Urothelium cell line (cell line): ENCODE measurements at regions not wholly inside any gene's neighbourhood (a gene's known extent, or its start where the extent isn't known, plus 50 kb on each side); places are given as distances from the start of the nearest gene placed in this dataset.
"Not testable (repeated sequence)": the region's sequence is repeated elsewhere in the genome, so short reads cannot be mapped to it uniquely, and the experiment has no call there.

Source experiments
- DNase-seq: peaks from one replicate; pipeline ENCODE4 v3.0.0; 2011; ENCODE audit warnings: low spot score, mixed read lengths
- FAIRE-seq: peaks from 2 replicates; lab custom pipeline; 2011; peaks lifted over from hg19 to GRCh38; lab: Jason Lieb, UNC

DNA sequence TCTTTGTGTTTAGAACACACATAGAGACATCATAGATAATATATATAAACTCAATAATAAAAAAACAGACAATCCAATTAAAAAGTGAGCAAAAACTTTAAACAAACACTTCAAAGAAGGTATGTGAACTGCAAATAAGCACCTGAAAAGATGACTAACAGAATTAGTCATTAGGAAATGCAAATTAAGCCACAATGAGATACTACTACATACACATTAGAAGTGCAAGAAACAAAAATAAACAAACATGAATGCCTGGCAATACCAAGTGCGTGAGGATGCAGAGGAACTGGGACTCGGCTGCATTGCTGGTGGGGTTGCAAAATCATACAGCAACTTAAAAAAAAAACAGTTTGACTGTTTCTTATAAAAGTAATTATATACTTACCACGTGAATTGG is 799.0 kb downstream of the KCNJ2 start:
- DNase-seq, result no peak
- FAIRE-seq, result no peak

DNA sequence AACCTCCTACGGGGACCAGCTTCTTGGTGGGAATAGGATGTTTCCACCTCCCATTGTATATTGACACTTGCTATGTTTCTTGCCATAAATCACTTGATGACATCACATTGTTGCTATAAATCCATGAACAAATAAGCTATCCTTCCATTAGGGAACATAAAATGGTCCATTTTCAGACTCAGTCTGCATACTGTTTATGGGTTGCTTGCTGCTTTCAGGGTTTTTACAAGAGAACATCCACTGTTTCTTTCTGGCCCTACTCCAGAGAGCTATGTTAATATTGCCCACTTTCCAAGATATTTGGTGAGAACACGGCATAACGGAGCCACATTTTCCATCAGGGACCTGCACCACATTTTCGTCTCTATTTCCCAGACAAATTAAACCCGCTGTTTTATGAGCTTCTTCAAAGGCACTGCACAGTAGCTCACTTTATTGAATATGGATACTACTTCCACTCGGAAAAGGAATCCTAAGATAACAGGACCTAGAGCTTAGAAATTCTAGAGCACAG is 800.2 kb downstream of the KCNJ2 start:
- FAIRE-seq, result peak; percentile 75
- DNase-seq, result no peak

DNA sequence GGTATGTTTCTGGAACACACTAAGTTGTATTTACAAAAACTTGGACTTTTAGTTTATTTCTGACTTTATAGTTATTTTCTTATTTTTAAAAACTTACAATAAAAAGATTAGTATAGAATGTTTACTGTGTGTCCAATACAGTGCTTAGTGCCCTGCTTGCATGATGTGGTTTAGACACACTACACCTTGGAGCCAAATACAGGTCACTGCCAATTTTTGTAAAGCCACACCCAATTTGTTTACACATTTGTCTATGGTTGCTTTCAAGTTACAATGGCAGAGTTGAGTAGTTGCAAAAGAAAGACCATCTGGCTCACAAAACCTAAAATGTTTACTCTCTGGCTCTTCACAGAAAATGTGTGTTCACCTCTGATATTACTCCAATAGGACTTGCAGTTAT is 807.1 kb downstream of the KCNJ2 start:
- no peak for FAIRE-seq
- DNase-seq, result no peak

DNA sequence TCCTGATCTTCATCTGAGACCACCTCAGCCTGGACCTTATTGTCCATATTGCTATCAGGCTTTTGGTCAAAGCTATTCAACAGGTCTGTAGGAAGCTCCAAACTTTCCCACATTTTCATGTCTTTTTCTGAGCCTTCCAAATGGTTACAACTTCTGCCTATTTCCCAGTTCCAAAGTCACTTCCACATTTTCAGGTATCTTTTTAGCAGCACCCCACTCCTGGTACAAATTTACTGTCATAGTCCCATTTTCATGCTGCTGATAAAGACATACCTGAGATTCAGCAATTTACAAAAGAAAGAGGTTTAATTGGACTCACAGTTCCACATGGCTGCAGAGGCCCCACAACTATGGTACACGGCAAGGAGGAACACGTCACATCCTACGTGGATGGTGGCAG is 815.5 kb downstream of the KCNJ2 start:
- FAIRE-seq (no peak), DNase-seq (no peak)

DNA sequence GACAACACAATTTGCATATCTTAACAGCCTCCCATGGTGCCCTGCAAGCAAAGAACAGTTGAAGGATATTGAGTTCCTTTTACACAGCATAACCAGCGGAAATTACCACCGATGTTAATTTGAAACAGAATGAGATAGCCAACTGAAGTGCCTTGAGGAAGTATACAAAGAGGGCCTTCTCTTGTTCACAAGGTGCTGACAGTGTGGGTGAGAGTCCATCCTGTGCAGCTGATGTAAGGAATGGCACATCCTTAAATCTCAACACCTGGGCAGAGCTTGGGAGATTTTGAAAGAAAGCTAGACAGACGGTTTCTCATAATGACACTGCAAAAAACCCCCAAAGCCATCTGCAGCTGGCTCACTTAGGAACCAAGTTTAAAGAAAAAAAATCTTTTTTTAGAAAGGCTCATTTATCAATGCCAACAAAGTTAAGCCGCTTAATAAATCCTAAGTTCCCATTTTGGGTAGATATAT is 818.6 kb downstream of the KCNJ2 start:
- no peak for DNase-seq
- FAIRE-seq, result no peak

DNA sequence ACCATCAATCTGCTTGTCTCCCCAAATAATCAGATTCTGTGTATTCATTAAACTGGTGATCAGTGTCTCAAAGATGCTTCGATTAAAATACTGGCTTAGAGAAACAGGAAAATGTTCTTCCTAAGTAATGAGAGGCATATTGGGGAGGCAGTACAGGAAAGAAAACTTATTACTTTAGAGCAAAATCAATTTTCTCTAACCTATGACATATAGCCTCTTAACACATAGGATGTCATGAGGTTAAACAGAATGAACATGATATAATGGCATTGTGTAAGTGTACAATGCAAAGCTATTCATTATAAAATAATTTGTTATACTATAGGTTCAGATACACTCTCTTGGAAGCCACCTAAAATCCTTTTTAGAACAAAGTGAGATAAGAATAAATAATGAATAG is 819.3 kb downstream of the KCNJ2 start:
- no peak for DNase-seq
- no peak for FAIRE-seq

DNA sequence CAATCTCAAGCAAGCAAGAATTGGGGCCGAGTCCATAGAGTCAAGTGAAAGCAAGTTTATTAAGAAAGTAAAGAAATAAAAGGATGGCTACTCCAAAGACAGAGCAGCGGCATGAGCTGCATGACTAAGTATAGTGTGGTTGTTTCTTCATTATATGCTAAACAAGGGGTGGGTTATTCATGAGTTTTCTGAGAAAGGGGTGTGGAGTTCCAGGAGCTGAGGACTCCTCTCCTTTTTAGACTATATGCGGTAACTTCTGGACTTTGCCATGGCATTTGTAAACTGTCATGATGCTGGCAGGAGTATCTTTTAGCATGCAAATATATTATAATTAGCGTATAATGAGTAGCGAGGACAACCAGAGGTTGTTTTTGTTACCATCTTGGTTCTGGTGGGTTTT is 819.9 kb downstream of the KCNJ2 start:
- DNase-seq, result no peak
- FAIRE-seq, result peak; percentile 62

DNA sequence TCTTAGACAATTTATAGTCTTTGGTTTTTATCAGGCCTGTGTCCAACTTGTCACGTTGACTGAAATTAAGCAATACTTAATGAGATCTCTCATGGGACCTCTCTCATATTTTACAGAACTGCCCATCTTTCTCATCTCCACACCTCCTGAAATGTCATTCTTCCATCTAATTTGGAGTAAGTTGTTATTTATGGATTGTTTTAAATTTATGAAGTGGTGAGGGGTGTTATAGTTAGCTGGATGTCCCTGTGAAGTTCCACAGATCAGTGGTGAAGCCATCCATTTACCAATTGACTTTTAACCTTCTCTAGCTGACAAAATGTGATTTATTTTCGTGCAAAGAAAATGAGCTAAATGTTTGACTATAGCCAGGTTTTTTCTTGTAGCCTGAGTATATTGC is 824.9 kb downstream of the KCNJ2 start:
- peak; percentile 30 for FAIRE-seq
- DNase-seq, result no peak

DNA sequence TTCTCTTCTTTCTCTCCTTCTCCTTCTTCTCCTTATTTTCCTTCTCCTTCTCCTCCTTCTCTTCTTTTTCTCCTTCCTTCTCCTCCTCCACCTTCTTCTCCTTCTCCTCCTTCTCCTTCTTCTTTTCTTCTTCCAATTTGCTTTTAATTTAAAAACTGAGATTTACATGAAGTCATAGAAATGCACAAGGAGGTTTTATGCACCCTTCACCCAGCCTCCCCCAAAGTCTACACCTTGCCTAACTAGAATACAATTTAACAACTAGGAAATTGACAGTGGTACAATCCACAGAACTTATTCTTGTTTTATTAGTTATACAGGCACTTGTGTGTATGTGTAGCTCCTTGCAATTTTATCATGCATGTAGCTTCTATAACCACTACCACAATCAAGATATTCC is 826.7 kb downstream of the KCNJ2 start:
- DNase-seq (no peak), FAIRE-seq (no peak)

DNA sequence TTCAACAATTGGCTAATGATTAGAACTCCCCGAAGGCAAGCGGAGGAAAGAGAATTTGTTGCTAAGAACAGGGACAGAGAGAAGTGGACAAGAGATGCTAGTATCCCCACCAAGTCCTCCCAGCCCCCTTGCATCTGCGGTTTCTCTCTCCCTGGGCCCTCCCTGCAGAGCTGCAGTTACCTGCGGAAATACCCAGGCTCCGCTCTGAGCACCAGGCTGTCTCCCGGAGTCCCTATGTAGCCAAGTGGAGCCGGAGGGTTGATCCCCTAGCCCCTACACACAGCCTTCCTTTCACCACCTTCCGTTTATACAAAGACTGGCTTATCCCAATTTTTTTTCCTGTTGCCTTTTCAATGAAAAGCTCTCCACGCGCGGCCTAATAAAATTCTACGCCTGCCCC is 834.4 kb downstream of the KCNJ2 start:
- FAIRE-seq (no peak), DNase-seq (no peak)

DNA sequence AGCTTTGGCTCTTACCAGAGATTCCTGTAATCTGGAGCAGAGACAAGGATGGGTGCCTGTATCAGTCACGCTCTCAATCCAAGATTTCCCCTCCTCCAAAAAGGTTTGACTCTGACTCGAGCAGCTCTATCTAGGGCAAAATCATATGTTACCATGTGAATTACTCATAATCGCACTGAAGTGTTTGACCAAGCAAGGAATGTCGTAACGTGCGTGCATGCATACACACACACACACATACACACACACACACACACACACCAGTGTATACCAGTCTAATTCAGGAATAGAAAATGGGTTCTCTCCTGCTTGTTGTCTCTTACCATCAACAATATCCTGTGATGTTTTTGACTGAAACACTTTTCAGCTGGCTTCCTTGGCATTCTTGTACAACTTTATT is 835.1 kb downstream of the KCNJ2 start:
- no peak for DNase-seq
- peak; percentile 65 for FAIRE-seq

DNA sequence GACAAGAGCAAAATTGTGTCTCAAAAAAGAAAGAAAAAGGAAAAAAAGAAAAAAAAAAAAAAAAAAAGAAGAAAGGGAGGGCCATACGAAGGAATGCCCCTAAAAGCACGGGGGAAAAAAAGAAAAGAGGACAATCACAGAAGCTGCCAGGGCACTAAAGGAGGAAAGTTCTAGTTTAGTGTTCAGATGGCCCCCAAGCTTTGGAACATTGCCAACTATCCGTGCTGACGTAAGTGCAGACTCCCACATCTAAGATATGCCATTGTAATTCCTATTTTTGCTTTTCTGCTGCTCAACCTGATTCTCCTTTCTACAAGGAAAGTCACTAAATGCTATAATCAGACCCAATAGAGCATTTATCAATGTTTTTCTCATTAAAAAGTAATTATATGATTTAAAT is 842.1 kb downstream of the KCNJ2 start:
- FAIRE-seq (no peak), DNase-seq (no peak)

DNA sequence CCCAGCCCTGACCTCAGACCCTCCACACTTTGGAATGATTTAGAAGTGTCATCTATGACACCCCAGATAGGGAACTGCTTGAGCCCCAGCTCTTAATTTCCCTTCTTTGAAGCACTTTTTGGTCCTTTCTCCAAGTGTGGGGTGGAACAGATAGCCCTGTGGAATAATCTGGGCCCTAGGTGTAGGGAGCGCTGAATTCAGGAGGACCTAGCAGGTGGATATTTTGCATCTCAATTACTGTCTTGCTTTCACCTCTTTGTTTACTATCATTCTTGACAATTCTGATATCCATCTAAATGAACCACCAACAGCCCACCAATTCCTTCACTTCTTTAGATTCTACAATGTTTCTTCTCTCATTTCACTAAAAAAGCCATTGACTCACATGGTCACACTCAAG is 850.4 kb downstream of the KCNJ2 start:
- DNase-seq, result no peak
- FAIRE-seq, result no peak

DNA sequence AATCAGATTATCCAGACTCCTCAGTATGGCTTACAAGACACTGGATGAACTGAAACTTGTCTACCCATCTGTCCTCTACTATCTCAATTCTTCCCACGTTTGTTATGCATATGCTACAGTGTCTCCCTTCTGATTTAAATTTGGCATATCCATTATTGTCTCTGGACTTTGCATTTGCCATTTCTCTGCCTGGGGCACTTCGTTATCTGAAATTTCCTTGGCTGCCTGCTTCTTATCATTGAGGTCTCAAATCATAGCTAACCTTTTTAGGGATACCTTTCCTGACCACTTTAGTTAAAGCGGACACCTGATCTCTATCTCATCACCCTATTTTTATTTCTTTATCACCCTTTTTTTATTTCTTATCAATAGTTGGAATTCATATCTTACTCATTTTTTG is 853.4 kb downstream of the KCNJ2 start:
- no peak for FAIRE-seq
- DNase-seq, result no peak

DNA sequence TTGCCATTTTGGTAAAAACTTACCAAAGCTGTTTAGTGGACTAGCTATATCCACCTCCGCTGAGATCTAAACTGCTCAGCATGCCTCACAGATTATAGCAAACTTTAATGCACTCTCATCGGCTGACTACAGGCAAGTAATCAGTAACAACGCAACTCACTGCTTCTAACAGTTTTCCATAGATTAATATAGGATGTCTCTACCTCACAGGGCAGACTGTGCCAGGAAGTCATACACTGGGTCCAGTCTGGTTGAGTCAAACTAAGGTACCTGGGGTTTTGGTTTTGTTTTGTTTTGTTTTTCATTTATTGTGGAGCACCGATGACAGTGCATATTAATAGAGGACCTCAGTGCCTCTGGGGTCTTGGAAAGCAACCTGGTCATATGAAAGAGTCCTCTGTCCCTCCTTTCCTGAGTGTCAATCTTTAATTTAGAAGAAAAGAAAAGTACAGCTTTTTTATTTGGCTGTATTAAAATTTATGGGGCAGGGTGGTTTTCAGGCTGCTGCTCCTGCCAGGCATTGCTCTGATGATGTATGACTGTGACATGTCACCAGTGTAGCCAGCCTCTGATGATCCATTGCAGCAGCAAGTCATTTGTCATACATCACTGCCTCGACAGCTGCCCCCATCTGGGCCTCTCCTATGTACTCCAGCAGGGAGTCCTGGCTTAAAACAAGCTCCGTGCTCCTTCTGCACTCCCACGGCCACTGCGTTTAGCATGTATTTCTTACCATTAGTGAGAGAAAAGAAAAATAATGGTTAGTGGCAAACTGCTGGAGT is 854.1 kb downstream of the KCNJ2 start:
- DNase-seq (no peak), FAIRE-seq (peak; percentile 35)

DNA sequence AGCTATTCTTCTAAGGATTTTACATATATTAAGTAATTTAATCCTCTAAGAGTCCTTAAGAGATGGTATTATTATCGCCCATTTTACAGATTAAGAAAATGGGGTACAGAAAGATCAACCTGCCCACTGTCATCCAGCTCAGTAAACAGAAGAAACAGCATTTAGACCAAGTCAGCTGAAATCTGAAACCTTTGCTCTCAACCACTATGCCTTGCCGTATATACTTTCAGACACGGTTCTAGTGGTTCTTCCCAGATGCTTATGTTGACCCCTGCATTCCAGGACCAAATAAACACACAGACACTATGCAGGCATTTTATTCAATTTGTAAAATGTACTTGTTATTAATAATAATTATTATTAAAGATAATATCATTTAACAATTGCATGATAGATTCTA is 854.8 kb downstream of the KCNJ2 start:
- DNase-seq (no peak), FAIRE-seq (no peak)

DNA sequence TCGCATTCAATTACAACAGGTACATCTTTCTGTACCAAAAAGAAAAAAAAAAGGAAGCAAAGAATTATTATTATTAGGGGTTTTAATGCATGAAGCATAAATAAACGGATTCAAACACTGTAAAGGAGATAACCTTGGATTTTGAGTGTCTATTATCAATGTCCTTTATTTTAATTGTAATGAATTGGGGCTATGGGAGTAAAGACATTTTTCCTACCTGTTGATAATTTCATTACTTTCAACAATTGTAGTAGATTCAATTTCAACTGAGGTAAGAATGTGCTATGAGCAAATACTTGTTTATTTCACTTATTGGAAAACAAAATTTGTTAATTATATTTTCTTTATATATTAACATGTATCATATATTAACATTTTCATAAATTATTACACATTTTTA is 855.6 kb downstream of the KCNJ2 start:
- DNase-seq (no peak), FAIRE-seq (no peak)

DNA sequence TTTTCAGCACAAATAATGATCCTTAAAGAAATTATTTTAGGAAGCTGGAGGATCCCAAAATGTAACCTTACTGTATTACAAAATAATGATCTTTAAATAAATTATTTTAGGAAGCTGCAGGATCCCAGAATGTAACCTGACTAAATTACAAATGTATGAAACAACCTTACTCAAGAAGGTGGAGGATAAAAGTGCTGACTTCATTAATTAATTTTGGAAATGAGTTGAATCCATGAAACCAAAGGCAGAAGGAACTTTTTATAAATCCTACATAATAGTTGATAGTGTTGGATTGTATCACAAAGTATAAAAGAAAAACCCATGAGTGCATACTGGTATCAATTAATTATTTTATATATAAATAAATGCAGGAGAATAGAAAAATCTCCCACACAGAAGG is 859.9 kb downstream of the KCNJ2 start:
- no peak for FAIRE-seq
- DNase-seq, result no peak

DNA sequence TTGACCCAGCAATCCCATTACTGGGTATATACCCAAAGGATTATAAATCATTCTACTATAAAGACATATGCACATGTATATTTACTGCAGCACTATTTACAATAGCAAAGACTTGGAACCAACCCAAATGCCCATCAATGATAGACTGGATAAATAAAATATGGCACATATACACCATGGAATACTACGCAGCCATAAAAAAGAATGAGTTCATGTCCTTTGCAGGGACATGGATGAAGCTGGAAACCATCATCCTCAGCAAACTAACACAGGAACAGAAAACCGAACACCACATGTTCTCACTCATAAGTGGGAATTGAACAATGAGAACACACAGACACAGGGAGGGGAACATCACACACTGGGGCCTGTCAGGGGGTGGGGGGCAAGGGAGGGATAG is 862.0 kb downstream of the KCNJ2 start:
- not testable (repeated sequence) for FAIRE-seq, DNase-seq

DNA sequence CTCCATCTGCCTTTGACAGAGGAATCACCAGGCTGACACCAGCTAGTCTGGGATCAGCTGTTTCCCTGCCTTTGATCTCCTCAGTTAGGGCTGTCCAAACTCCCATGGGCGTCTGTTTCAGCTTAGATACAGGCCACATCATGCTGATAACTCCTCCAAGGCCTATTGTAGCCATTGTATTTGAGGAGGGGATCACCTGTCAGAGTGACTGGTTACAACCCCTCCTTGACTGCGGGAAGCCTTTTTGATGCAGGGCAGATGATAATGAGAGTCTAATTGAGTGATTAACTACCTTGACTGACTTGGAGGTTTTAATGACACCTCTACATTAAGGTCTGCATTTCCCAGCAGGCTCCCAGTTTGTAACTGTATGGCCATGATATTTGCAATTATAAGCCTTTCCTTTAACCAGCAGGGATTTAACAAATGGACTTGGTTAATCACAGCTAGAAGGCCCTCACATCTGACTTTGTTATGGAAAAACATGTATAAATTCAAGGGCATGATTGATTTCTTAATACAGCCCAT is 863.5 kb downstream of the KCNJ2 start:
- peak; percentile 72 for FAIRE-seq
- no peak for DNase-seq

DNA sequence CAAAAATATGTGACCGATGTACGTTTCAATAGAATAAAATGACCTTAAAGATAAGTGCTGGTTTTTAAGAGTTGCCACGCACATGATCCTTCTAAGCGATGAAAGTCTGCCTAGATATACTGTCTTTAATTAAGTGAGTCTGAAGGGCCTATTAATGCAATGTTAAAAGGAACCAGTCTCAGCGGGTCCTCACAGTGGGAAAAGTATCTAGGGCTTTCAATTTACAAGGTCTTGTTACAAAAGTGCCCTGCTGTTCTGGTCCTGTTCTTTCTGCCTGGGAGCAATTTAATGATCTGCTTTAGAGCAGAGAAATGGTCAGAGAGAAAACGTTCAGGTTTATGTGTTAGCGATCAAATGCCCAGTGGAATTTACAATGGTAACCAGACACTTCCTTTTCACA is 864.0 kb downstream of the KCNJ2 start:
- no peak for DNase-seq

DNA sequence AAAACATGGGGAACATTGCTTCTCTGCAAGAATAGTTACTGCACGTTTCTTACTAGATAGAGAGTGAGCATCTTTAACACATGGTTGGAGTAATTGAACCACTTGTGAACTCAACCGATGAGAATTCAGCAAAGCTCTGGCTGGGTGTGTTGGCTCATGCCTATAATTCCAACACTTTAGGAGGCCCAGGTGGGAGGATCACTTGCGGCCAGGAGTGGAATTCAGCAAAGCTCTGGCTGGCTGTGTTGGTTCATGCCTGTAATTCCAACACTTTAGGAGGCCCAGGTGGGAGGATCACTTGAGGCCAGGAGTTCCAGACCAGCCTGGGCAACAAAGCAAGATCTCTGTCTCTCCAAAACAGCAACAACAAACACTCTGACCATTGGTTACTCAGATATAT is 865.9 kb downstream of the KCNJ2 start:
- FAIRE-seq (peak; percentile 35), DNase-seq (no peak)

More for the DNA sequence above, 864.0 kb downstream of the KCNJ2 start:
- no peak for FAIRE-seq

DNA sequence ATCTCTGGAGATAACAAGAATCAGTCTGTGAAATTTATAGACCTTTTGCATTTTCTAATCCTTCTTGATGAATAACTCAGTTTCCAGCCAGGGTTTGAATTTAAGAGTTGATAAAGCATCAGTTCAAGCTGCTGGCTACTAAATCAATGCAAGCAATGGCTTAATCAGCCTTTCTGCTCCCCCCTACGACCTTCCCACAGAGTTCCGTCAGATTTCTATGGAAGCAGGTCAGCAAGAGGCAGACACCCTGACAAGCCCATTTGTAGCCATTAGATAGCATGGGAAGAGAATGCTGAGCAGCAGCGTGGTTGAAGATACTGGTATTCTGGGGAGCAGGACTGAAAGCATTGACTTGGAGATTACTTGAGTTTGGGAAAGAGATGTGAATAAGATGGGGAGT is 868.1 kb downstream of the KCNJ2 start:
- FAIRE-seq, result peak; percentile 50

More for the DNA sequence above, 868.1 kb downstream of the KCNJ2 start:
- DNase-seq, result no peak
